Daoy (cell line): ENCODE measurements at regions not wholly inside any gene's neighbourhood (a gene's known extent, or its start where the extent isn't known, plus 50 kb on each side); places are given as distances from the start of the nearest gene placed in this dataset.
A peak's percentile ranks its signal among the peaks of the same experiment; 100 is the strongest.
"Not testable (repeated sequence)": the region's sequence is repeated elsewhere in the genome, so short reads cannot be mapped to it uniquely, and the experiment has no call there.

ENCODE experiments used
- DNase-seq: peaks from one replicate; pipeline ENCODE4 v3.0.0-alpha.2; 2015; ENCODE audit warnings: low read depth

DNA sequence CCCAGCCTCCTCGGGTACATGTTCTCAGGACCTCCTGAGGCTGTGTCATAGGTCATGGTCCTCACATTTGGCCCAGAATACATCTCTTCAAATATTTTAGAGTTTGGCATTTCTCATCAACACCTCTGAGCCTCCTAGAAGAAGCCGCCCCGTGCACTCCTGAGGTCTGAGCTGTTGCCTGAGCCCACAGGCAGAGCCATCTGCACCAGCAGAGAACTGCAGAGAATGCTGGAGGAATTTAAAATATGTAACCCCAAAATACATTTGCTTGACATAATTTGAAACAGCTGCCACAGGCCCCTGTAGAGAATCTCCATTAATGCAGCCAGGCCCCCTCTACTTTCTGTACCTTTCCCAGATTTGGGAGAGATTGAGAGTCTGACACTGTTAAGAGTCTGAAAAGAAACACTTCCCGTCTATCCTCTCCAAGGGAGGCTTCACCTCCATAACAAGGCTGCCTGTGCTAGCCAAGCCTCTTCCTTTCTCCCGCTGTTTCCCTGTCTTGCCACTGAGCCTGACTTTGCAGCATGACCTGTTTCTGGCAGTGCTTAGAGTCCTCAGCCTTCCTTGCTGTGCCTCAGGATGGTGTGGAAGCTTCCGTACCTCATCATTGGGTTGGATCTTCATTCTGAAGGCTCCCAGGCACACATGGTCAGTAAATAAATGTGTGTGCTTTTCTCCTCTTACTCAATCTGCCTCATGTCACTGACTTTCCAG is 95.4 kb upstream of the SFSWAP start:
- no peak for DNase-seq

DNA sequence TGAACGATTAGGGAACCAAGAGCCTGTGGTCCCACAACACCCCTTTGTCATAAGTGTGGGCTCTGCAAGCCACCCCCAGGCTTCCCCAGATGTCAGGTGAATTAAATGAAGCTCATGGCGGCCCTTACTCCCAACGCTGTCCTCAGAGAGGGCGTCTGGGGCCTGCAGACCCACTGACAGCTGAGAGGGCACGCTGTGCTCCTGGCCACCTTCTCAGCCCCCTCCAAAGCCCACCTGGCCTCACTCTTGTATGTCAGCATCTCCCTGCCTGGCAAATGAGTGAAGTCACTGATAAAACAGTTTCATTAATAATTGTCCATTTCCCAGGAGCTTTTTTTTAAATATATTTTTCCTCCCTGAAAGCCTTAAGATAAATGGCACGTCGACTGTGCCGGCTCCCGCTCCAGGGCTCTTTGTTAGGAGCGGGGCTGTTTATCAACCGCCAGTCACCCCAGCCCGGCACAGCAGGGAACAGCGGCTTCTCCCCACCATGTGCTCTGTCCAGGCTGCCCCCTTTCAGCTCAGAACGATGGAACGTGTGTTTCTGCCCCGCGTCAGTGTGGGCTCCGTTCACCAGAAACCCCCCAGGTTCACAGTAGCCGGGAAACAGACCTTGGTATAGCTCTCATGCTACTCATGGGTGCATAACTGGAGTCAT is 94.7 kb upstream of the SFSWAP start:
- DNase-seq = no peak

DNA sequence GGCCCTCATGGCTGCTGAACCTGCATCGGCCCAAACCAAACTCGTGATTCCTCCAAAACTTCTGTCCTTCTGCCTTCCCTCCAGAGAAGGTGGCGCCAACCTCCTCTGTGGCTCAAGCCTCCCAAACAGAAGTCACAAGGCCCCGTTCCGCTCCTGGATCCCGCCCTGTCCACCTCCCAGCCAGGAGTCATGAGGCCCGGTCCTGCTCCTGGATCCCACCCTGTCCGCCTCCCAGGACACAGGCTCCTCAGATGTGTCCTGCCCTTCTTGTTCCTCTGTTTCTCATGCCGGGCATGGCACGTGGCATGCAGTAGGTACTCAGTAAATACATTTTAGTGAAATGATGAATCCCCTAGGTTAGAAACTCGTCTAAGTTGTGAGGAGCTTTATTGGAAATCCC is 94.2 kb upstream of the SFSWAP start:
- no peak for DNase-seq

DNA sequence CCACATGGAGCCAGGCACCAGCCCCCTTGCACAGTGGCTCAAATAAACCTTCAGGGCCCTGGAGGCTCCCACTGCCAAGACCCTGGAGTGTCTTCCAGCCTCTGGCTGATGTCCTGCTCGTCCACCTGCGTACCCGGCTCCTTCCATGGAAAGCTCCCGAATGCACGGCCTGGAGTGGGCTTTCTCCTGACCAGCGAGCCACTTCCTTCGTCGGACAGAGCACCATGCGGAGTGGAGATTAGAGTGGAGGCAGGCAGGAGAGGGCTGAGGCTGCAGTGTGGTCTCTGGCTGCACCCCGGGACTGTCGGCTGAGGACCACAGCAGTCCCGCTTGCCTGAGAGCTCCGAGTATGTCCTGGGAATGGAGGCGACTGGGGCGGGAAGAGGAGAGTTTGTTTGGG is 93.7 kb upstream of the SFSWAP start:
- DNase-seq = no peak

DNA sequence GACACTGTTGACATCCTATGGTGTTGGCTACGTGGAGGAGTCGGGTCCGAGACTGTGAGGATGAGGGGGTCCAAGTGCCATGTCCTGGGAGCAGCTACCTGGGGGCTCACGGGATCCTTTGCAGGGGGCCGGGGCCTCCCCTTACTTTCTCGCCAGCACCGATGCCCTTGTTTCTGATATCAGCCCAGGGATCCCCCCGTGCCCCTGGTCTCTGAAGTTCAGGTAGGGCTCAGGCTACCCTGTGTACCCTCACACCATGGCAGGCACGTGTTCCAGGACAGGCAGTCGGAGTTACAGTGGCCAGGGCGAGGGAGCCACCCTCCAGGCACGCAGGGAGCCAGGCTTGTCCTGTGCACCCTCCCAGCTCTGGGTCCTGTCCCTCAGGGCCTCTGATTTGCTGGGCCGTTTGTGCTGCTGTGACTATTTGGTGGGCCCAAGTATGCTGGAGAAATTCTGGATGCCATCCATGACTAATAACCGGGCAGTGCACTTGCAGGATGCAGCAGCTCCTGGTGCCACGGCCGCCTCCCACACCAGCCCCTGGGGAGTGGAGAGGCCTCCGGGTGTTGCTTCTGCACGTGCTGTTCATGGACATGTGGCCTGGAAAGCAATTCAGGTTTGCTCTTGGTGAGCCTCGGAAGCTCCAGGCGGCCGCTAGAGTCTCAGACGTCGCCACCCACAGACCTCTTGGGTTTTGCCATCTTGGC is 93.1 kb upstream of the SFSWAP start:
- no peak for DNase-seq

DNA sequence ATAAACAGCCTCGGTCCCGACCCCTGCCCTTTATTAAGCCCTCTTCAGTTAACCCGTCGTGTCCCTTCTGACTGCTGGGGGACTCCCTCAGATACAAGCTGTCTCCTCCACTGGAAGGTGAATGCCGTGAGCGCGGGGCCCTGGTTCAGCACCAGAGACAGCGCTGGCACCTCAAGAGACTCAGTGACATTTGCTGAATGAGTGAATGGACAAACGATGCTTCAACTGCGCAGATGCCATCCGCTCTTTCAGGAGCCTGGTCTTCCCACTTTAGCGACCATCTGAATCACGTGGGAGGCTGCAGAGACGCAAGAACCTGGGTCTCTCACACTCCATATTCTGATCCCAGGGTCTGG is 92.6 kb upstream of the SFSWAP start:
- DNase-seq = peak; percentile 54

DNA sequence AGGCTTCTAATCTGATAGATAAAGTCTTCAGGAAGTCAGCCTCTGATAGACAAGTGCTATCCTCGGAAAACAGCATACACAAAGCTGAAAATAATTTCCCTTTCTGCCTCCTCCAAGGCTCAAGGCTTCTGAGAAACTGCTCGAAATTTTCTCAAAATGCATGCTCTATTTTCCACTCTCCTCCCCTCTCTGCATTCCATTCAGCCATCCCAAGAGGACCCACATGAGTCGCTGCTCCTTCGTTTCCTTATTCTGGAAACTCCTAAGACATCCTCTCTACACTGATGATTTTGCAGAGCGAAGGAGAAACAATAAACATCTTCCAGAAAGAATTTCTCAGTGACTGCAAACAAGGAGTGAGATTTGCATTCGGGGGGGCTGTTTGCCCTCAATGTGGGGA is 92.2 kb upstream of the SFSWAP start:
- DNase-seq = no peak

DNA sequence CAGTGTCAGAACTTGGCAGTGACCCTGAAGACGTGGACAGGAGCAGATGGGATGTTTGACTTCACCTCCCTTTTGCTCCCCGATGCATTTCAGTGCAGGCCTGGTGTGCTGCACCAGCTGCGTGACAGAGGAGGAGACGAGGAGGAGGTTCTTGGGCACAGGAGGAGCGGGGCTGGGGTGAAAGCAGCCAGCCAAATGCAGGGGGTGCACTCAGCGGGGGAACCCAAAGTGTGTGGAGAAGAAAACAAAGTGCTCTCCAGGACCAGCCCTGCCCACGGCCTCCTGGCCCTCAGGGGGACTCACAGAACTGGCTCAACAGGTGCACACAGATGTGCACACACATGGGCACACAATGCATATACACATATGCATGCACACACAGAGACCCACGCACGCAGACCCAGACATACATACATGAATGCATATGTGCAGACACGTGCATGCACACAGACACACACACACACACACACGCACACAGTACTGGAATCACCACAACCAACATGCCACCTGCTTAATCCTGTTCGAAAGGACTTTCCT is 91.7 kb upstream of the SFSWAP start:
- no peak for DNase-seq

DNA sequence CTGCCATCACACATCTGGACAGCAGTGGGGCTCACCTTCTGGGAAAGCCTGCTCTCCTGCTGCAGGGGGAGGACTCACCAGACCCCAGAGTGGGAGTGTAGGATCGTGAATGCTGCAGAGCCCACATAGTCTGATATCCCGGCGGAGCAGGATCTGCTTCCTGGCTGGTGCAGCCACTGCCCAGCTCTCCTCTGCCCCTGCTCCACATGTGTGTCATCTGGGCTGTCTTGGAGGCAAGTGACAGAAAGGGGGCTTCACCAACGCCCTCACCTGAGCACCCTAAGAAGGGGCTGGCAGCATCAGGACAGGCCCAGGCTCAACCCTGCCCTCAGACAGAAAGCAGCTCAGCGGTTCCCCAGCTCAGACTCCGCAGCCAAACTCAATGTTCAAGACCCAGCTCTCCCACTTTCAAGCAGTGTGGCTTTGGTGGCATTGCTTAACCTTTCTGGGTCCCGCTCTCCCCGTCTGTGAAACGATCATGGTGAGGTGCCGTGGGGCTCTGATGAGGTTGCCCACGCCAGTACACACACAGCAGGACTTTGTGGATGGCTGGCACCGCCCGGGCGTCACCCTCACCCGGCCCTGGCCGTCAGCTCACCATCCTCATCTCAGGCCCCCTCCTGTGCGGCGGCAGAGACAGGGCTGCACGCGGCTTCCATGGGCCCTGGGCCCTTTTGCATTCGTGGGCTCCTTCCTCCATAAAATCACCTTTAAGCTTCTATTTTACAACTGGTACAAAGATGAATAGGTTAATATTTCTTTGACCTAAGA is 91.0 kb upstream of the SFSWAP start:
- DNase-seq = no peak

DNA sequence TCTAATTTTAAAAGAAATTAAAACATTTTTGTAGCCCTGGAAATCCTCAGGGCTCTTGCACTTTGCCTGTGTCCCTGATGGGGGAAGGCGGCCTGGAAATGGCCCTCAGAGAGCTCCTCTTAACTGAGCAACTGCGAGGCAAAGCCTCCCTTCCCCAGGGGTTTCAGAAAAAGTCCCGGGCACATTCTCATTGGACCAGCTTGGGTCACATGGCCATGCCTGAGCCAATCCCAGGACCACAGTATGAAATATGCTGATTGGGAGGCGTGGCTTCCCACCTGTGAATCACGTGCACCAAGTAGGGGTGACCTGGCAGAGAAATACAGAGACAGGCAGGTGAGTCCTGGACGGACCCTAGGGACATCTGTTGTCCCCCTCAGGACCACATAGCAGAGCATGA is 90.4 kb upstream of the SFSWAP start:
- DNase-seq = no peak

DNA sequence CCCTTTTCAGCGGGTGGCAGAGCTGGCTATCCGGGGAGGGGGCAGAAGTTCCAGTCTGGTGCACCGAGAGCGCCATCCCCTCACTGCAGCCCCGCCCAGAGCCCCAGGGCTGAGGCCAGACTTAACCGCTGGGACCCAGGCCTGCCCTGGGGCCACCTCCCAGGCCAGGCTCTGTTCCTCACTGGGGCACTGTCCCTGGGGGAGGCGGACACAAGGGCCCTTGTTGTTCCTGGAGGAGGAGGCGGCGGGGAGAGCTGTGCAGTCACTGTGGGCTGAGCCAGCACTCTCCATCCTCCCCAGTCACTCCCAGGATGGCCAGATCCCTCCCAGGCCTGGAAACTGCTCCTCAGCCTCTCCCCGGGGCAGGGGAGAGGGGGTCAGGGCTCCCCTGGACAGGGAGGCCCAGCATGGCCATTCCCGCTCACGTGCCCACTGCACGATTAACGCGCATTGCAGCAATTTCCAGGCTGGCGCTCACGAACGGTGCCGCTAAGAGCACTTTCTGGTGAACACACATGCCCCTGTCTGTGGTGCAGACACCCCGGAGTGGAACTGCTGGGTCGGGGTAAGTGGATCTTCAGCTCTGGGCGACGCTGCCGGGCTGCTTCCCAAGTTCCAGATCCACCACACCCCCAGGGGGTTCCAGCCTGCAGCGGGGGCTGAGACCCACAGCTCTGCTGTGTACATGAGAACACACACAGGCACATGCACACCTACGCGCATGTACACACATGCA is 89.8 kb upstream of the SFSWAP start:
- no peak for DNase-seq

DNA sequence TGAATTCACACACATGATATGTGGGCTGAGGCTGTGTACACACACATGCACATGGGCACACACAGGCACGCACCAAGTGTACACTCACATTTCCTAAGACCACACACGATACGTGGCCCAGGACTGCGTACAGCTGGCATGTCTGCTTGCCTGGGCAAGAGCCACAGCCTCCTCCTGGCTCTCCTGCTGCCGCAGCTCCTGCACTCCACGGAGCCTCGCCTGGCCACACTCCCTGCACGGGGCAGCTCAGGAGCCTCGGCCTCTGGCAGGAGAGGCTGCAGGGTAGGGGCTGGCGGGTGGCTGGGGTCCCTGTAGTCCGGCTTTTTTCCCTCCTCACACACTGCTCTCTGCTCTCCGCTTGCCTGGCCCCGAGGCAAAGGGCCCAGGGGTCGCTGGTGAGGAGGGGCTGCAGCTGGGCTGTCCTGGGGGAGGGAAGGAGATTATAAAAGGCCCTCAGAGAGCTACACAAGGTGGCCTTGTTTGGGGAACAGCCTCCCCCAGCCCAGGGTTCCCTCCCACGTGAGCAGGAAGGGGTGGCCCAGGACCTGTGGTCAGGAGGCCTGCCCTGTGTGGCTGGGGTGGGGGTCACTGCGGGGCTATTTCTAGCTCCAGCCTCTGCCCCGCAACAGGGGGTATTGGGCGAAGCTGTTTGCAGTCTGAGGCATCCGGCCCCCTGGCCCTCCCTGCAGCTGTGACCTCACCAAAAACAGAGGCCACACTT is 89.0 kb upstream of the SFSWAP start:
- DNase-seq = no peak

DNA sequence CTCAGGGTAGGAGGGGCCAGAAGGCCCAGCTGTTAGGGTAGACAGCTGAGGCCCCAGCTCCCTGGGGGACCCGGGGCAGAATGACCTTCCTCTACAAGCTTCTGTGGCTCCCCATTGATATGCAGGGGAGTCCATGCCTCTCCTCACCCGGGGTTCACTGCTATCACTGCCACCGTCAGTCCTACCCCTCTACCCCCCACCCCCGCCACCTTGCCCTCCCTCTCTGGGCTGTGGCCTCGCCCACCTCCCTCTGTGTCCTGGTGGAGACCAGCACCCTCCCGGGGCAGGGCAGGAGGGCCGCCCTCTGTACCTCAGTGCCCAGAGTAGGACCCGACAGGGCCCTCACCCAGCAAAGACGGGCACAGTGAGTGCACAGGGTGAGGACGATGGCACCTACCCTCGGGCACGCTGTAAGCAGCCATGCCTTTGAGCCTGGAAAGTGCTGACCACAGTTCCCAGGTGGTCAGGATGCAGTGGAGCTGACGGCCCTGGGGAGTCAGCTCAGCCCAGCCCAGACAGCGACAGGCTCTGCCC is 88.4 kb upstream of the SFSWAP start:
- DNase-seq = no peak

DNA sequence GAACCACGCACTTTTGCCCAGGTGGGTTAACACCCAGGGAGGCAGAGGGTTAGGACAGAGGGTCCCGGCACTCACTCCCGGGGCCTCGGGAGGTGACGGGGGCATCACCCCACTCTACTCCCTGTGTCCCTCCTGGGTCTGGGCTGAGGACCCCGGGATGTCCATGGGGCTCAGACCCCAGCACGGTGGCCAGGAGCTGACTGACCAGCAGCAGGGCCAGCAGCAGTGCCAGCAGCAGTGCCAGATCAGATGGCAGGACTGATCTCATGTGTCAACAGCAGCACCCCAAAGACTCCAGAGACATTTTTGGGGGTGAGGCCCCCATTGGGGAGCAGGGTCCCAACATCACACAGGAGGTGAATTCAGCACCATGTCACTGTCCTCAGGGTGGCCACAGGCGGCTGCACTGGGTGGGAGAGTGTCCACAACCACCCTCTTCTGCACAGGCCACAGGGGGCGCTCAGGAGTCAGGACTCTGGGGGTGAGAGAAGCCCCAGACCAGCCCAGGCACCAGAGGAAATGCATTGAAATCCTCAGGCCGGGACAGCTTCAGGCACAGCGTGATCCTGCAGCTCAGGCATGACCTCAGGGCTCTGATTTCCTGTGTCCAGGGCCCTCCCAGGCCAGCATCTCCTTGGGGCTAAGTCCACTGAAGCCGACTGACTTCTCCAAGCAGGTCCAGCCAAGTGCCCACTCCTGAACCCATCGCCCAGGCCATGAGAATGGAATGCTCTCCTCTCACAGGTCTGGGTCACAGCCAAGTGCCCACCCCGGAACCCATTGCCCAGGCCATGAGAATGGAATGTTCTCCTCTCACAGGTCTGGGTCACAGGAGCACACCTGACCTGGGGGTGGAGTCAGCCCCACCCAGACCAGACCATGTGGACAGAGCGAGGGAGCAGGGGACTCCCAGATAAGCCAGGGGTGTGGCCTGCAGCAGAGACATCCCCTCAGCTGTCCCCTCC is 87.2 kb upstream of the SFSWAP start:
- DNase-seq = not testable (repeated sequence)

DNA sequence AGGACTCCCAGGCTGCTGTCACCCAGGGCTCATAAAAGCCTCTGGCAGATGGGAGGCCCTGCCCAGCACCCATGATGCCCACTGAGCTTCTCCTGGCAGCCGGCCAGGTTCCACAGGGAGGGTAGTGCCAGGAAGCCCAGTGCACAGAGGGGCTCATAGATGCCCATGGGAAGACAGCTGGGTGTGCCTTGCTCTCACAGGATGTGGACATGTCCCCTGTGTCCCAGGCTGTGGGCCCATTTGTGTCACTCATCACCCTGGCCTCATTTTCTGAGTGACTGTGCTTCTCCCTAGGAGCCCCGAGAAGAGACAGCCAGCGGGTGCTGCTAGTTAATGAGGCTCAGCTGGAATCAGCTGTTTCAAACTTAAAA is 86.5 kb upstream of the SFSWAP start:
- DNase-seq = not testable (repeated sequence)

DNA sequence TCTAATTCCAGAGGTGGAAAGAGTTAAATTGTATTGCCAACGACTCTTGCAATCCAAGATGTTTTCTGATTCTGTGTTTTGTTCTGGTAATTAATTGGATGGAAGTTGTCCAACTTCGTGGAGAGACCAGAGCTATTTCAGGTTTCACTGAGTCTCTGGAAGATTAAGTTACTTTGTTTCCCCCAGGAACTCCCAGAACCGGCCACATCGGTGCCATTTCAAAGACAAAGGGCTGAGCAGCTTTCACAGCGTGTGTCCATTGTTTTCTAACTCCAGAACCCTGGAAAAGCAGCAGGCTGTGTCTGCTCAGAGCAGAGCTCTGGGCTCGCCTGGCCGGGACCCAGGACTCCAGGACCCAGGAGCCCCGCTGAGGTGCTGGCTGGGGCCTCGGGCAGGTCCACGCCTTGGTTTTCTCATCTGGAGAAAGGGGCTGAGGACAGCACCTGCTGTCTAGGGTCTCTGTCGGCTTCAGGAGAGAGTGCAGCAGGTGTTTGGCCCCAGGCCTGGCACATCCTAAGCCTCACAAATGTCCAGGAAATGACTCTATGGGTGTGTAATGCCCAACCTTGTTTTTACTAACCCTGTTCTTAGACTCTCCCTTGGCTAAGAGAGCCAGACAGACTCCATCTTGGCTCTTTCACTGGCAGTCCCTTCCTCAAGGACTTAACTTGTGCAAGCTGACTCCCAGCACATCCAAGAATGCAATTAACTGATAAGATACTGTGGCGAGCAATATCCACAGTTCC is 86.0 kb upstream of the SFSWAP start:
- peak; percentile 48 for DNase-seq

DNA sequence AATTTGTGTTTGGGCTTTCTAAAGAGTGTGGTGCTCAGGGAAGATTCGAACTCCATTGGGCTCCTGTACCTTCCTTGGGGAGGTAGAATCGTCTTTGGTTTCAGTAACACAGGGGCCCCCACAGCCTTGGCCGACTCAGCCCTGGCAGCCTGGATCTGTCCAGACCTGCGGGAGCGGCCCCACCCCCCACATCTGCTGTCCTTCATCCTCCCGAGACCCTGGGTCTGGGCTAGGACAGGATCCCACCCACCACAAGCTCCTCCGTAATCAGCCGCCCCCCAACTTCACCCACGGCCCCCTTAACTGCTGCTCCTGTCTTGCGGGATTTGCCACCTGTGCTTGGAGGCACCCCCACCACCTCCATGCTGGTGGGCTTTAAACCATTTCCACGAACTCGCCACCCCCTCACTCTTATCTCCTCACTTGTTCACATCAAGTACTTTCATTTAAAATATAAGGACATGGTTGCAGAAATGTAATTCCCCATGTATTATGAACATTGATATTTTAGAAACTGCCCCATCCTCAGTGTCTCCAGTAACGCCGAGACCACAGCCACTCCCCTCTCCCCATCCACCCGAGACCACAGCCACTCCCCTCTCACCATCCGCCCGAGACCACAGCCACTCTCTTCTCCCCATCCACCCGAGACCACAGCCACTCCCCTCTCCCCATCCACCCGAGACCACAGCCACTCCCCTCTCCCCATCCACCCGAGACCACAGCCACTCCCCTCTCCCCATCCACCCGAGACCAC is 84.7 kb upstream of the SFSWAP start:
- not testable (repeated sequence) for DNase-seq
